ENCODE measurements at regions not wholly inside any gene's neighbourhood (a gene's known extent, or its start where the extent isn't known, plus 50 kb on each side); places are given as distances from the start of the nearest gene placed in this dataset.

GRCh38 chr1:188665477-188665876 is 1812.2 kb downstream of the BRINP3 start:
- H3K27me3 ChIP-seq (replicated peaks; ENCODE audit: insufficient read depth): no peaks in the 10 kb centered on the region
- H2AFZ ChIP-seq: no peak overlapping the region
- H3K9me2 ChIP-seq (ENCODE audit: insufficient read depth): no peaks in the 10 kb centered on the region
- no peak for DNase-seq
- no peak overlapping the region for H3K9ac ChIP-seq
- no peaks in the 10 kb centered on the region for H3K9me3 ChIP-seq (ENCODE audit: low read depth)
- in situ Hi-C loops (cut with MboI): no loop called here
- no peaks in the 10 kb centered on the region for H3K79me2 ChIP-seq (ENCODE audit: insufficient read depth)
- no peak overlapping the region for H3K4me3 ChIP-seq
- WGBS, 2 experiments (ENCODE audit: low coverage in 1 of 2, low lambda C conversion rate in 2 of 2, missing lambda C conversion rate in 2 of 2): 16 to 20% methylated on average over 4 of the region's 4 CpGs
- H3K4me1 ChIP-seq (ENCODE audit: insufficient read depth): no peaks in the 10 kb centered on the region
- no peaks in the 10 kb centered on the region for H3K36me3 ChIP-seq (ENCODE audit: low read depth)
- TF ChIP-seq EZH2 (IDR thresholded peaks at IDR 0.05; ENCODE audit: insufficient read depth, poor library complexity, severe bottlenecking): no peak
- TF ChIP-seq EZH2phosphoT487 (IDR thresholded peaks at IDR 0.05; ENCODE audit: insufficient read depth, low read depth): no peak
- no peak overlapping the region for H3K27ac ChIP-seq
- H3K4me2 ChIP-seq (ENCODE audit: unreplicated experiment): no peak overlapping the region
- H4K20me1 ChIP-seq (ENCODE audit: insufficient read depth): no peaks in the 10 kb centered on the region
- no peaks in the 10 kb centered on the region for H3F3A ChIP-seq (ENCODE audit: insufficient read depth)

- 4 to 8% methylated on average over 2 of the region's 2 CpGs for WGBS, 2 experiments (ENCODE audit: low coverage in 1 of 2, low lambda C conversion rate in 2 of 2, missing lambda C conversion rate in 2 of 2)
- Histone ChIP-seq H3K4me2 (ENCODE audit: unreplicated experiment) (no peak overlapping the region), H3K9ac (no peak overlapping the region), H3K9me2 (ENCODE audit: insufficient read depth) (no peaks in the 10 kb centered on the region), H3K36me3 (ENCODE audit: low read depth) (no peaks in the 10 kb centered on the region), H3K27ac (no peak overlapping the region), H3K27me3 (replicated peaks; ENCODE audit: insufficient read depth) (no peaks in the 10 kb centered on the region), H3F3A (ENCODE audit: insufficient read depth) (no peaks in the 10 kb centered on the region), H3K9me3 (ENCODE audit: low read depth) (no peaks in the 10 kb centered on the region), H4K20me1 (ENCODE audit: insufficient read depth) (no peaks in the 10 kb centered on the region), H3K4me3 (no peak overlapping the region), H2AFZ (no peak overlapping the region), H3K79me2 (ENCODE audit: insufficient read depth) (no peaks in the 10 kb centered on the region), H3K4me1 (ENCODE audit: insufficient read depth) (no peaks in the 10 kb centered on the region)
- TF ChIP-seq EZH2 (IDR thresholded peaks at IDR 0.05; ENCODE audit: insufficient read depth, poor library complexity, severe bottlenecking) (no peak), EZH2phosphoT487 (IDR thresholded peaks at IDR 0.05; ENCODE audit: insufficient read depth, low read depth) (no peak)
- no peak for DNase-seq
- in situ Hi-C loops (cut with MboI): no loop called here
Measured at GRCh38 chr1:188668083-188668482, 1809.6 kb downstream of the BRINP3 start.

GRCh38 chr1:188669728-188670382 is 1807.8 kb downstream of the BRINP3 start:
- Histone ChIP-seq H3K79me2 (ENCODE audit: insufficient read depth) (no peaks in the 10 kb centered on the region), H3K36me3 (ENCODE audit: low read depth) (no peaks in the 10 kb centered on the region), H2AFZ (no peak overlapping the region), H3K27me3 (replicated peaks; ENCODE audit: insufficient read depth) (no peaks in the 10 kb centered on the region), H3K4me2 (ENCODE audit: unreplicated experiment) (no peak overlapping the region), H4K20me1 (ENCODE audit: insufficient read depth) (no peaks in the 10 kb centered on the region), H3K9me3 (ENCODE audit: low read depth) (no peaks in the 10 kb centered on the region), H3F3A (ENCODE audit: insufficient read depth) (no peaks in the 10 kb centered on the region), H3K4me1 (ENCODE audit: insufficient read depth) (no peaks in the 10 kb centered on the region), H3K9ac (no peak overlapping the region), H3K4me3 (no peak overlapping the region), H3K27ac (no peak overlapping the region), H3K9me2 (ENCODE audit: insufficient read depth) (no peaks in the 10 kb centered on the region)
- no peak for DNase-seq
- in situ Hi-C loops (cut with MboI): no loop called here
- WGBS, 2 experiments (ENCODE audit: low coverage in 1 of 2, low lambda C conversion rate in 2 of 2, missing lambda C conversion rate in 2 of 2): 10 to 12% methylated on average over 3 of the region's 3 CpGs
- no peak for TF ChIP-seq EZH2phosphoT487 (IDR thresholded peaks at IDR 0.05; ENCODE audit: insufficient read depth, low read depth)
- TF ChIP-seq EZH2 (IDR thresholded peaks at IDR 0.05; ENCODE audit: insufficient read depth, poor library complexity, severe bottlenecking): no peak

- no peak for TF ChIP-seq EZH2 (IDR thresholded peaks at IDR 0.05; ENCODE audit: insufficient read depth, poor library complexity, severe bottlenecking)
- no peak for TF ChIP-seq EZH2phosphoT487 (IDR thresholded peaks at IDR 0.05; ENCODE audit: insufficient read depth, low read depth)
- no peaks in the 10 kb centered on the region for H4K20me1 ChIP-seq (ENCODE audit: insufficient read depth)
- no peak for DNase-seq
- in situ Hi-C loops (cut with MboI): no loop called here
- no peaks in the 10 kb centered on the region for H3F3A ChIP-seq (ENCODE audit: insufficient read depth)
- no peaks in the 10 kb centered on the region for H3K27me3 ChIP-seq (replicated peaks; ENCODE audit: insufficient read depth)
- no peak overlapping the region for H3K4me3 ChIP-seq
- H3K4me2 ChIP-seq (ENCODE audit: unreplicated experiment): no peak overlapping the region
- no peaks in the 10 kb centered on the region for H3K9me3 ChIP-seq (ENCODE audit: low read depth)
- H3K9ac ChIP-seq: no peak overlapping the region
- H2AFZ ChIP-seq: no peak overlapping the region
- 47 to 54% methylated on average over 2 of the region's 2 CpGs for WGBS, 2 experiments (ENCODE audit: low coverage in 1 of 2, low lambda C conversion rate in 2 of 2, missing lambda C conversion rate in 2 of 2)
- no peaks in the 10 kb centered on the region for H3K4me1 ChIP-seq (ENCODE audit: insufficient read depth)
- no peak overlapping the region for H3K27ac ChIP-seq
- no peaks in the 10 kb centered on the region for H3K9me2 ChIP-seq (ENCODE audit: insufficient read depth)
- H3K79me2 ChIP-seq (ENCODE audit: insufficient read depth): no peaks in the 10 kb centered on the region
- no peaks in the 10 kb centered on the region for H3K36me3 ChIP-seq (ENCODE audit: low read depth)
Measured at GRCh38 chr1:188670837-188671236, 1806.8 kb downstream of the BRINP3 start.

- no peaks in the 10 kb centered on the region for H3K4me1 ChIP-seq (ENCODE audit: insufficient read depth)
- H3F3A ChIP-seq (ENCODE audit: insufficient read depth): no peaks in the 10 kb centered on the region
- no peaks in the 10 kb centered on the region for H3K27me3 ChIP-seq (replicated peaks; ENCODE audit: insufficient read depth)
- H3K9me2 ChIP-seq (ENCODE audit: insufficient read depth): no peaks in the 10 kb centered on the region
- H2AFZ ChIP-seq: no peak overlapping the region
- H3K9me3 ChIP-seq (ENCODE audit: low read depth): no peaks in the 10 kb centered on the region
- in situ Hi-C loops (cut with MboI): no loop called here
- H3K79me2 ChIP-seq (ENCODE audit: insufficient read depth): no peaks in the 10 kb centered on the region
- no peak overlapping the region for H3K4me2 ChIP-seq (ENCODE audit: unreplicated experiment)
- H4K20me1 ChIP-seq (ENCODE audit: insufficient read depth): no peaks in the 10 kb centered on the region
- no peak overlapping the region for H3K4me3 ChIP-seq
- TF ChIP-seq EZH2 (IDR thresholded peaks at IDR 0.05; ENCODE audit: insufficient read depth, poor library complexity, severe bottlenecking) (no peak), EZH2phosphoT487 (IDR thresholded peaks at IDR 0.05; ENCODE audit: insufficient read depth, low read depth) (no peak)
- H3K36me3 ChIP-seq (ENCODE audit: low read depth): no peaks in the 10 kb centered on the region
- no peak overlapping the region for H3K27ac ChIP-seq
- no peak overlapping the region for H3K9ac ChIP-seq
- no peak for DNase-seq
Measured at GRCh38 chr1:188672153-188672552, 1805.5 kb downstream of the BRINP3 start.
